ENCODE measurements at regions not wholly inside any gene's neighbourhood (a gene's known extent, or its start where the extent isn't known, plus 50 kb on each side); places are given as distances from the start of the nearest gene placed in this dataset.

DNA sequence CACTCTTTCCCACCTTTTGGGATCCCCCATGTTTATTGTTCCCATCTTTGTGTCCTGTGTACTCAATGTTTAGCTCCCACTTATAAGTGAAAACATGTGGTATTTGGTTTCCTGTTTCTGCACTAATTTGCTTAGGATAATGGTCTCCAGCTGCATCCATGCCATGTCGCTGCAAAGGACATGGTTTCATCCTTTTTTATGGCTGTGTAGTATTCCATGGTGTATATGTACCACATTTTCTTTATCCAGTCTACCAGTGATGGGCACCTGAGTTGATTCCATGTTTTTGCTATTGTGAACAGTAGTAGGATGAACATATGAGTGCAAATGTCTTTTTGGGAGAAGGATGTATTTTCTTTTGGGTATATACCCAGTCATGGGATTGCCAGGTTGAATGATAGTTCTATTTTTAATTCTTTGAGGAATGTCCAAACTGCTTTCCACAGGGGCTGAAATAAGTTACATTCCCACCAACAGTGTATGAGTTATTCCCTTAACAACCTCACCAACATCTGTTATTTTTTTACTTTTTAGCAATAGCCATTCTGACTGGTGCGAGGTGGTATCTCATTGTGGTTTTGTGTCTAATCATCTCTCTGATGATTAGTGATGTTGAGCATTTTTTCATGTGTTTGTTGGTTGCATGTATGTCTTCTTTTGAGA, 55.7 kb upstream of the MEDAG start:
- no peak overlapping the region for H3K4me3 ChIP-seq (ENCODE audit: low read length)
- peak; percentile 79 for DNase-seq (ENCODE audit: low read depth)
- TF ChIP-seq CTCF (conservative IDR thresholded peaks at IDR 0.05; ENCODE audit: low read length): no peak

GRCh38 chr13:30850867-30851211, 55.2 kb upstream of the MEDAG start:
- no peak for DNase-seq (ENCODE audit: low read depth)
- TF ChIP-seq CTCF (conservative IDR thresholded peaks at IDR 0.05; ENCODE audit: low read length): no peak
- no peak overlapping the region for H3K4me3 ChIP-seq (ENCODE audit: low read length)

DNA sequence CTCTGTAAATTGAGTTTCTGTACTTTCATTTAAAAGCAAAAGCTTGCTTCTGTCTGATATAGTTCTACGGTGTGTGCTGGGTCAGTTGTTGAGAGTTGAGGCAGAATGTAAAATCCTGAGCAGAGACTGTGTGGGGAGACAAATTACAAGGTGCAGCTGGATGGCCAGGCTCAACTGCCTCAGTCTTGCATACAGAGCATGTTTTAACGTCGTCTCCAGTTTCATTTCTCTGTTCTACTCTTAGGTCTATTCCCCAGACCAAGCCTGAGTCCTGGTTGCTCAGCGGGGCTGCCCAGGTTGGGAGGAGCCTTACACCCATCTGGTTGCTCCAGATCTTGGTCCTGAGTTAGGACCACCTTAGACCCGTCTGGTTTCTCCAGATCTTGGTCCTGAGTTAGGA, 54.4 kb upstream of the MEDAG start:
- no peak for DNase-seq (ENCODE audit: low read depth)
- H3K4me3 ChIP-seq (ENCODE audit: low read length): no peak overlapping the region
- no peak for TF ChIP-seq CTCF (conservative IDR thresholded peaks at IDR 0.05; ENCODE audit: low read length)

GRCh38 chr13:30855569-30855968, 50.5 kb upstream of the MEDAG start:
- TF ChIP-seq CTCF (conservative IDR thresholded peaks at IDR 0.05; ENCODE audit: low read length): no peak
- no peak overlapping the region for H3K4me3 ChIP-seq (ENCODE audit: low read length)
- no peak for DNase-seq (ENCODE audit: low read depth)

GRCh38 chr13:30856005-30856790, 49.9 kb upstream of the MEDAG start:
- H3K4me3 ChIP-seq (ENCODE audit: low read length): no peak overlapping the region
- DNase-seq (ENCODE audit: low read depth): no peak
- no peak for TF ChIP-seq CTCF (conservative IDR thresholded peaks at IDR 0.05; ENCODE audit: low read length)

All from AG10803 (cell line).